Small intestine (tissue), 7 donors: ENCODE measurements at regions not wholly inside any gene's neighbourhood (a gene's known extent, or its start where the extent isn't known, plus 50 kb on each side); places are given as distances from the start of the nearest gene placed in this dataset.

Experiments
- DNase-seq, 2 donors: peaks; one replicate each; pipeline versions ENCODE4 v3.0.0 to v3.0.0-alpha.2; 2013
- FAIRE-seq: peaks from 2 replicates; lab custom pipeline; 2012; peaks lifted over from hg19 to GRCh38; lab: Jason Lieb, UNC
- H3K27ac ChIP-seq, 3 donors: one replicate each; pipeline ENCODE4 v1.5.1; 2013; ENCODE audit warnings: low read length in 2 of 3, mild to moderate bottlenecking in 2 of 3, control low read depth in 1 of 3, inconsistent platforms in 1 of 3, low read depth in 1 of 3, moderate library complexity in 1 of 3
- H3K27me3 ChIP-seq, 3 donors: one replicate each; pipeline ENCODE4 v1.6.1; 2013; ENCODE audit warnings: low read length in 3 of 3, inconsistent platforms in 1 of 3; ENCODE audit not compliant: control insufficient read depth in 3 of 3, insufficient read depth in 3 of 3
- H3K36me3 ChIP-seq, 3 donors: one replicate each; pipeline ENCODE4 v1.6.1; 2013; ENCODE audit warnings: low read length in 3 of 3, inconsistent platforms in 1 of 3, low read depth in 1 of 3, mild to moderate bottlenecking in 1 of 3, moderate library complexity in 1 of 3; ENCODE audit not compliant: control insufficient read depth in 3 of 3, insufficient read depth in 2 of 3
- H3K4me1 ChIP-seq, 3 donors: one replicate each; pipeline ENCODE4 v1.6.1; 2013; ENCODE audit warnings: low read length in 2 of 3, inconsistent platforms in 1 of 3, low read depth in 1 of 3, mild to moderate bottlenecking in 1 of 3, moderate library complexity in 1 of 3; ENCODE audit not compliant: control insufficient read depth in 3 of 3, insufficient read depth in 2 of 3
- H3K4me3 ChIP-seq, 3 donors: one replicate each; pipeline ENCODE4 v1.5.1; 2013; ENCODE audit warnings: low read length in 3 of 3, control low read depth in 1 of 3, inconsistent platforms in 1 of 3, low read depth in 1 of 3, mild to moderate bottlenecking in 1 of 3, moderate library complexity in 1 of 3
- H3K9me3 ChIP-seq, 2 donors: one replicate each; pipeline ENCODE4 v1.6.1; 2013; ENCODE audit warnings: low read depth in 1 of 2, low read length in 1 of 2; ENCODE audit not compliant: control insufficient read depth in 2 of 2, insufficient read depth in 1 of 2
- WGBS, 3 donors: extraction: QIAGEN DNeasy Blood & Tissue Kit; methylation state at CpG; one replicate each; pipeline ENCODE4 v1.1.7; 2013; 5-methylcytosine and 5-hydroxymethylcytosine counted together
- donor health status: healthy with polysubstance abuse.
- donor health status: control.
- donor health status: control.
- donor health status: Bipolar disorder and iron deficiency.
- donor health status: healthy.

DNA sequence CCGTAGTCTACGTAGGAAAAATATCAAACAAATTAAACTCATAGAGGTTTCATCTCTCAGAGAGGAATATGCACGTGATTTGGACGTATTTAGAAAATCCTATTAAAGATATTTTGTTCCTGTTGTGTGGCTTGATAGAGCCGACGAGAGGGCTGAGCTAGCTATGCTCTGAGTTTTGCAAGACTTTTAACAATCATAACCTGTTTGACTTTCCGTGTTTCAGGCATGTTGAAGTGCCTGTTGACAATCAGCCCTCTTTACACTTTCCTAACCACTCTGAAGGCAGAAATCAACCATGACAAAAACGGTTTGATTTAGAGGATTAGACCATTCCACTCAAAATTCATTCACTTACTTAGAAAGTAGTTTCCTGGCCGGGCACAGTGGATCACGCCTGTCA, 297.3 kb downstream of the ASMT start:
- FAIRE-seq: no peak
- no peak for DNase-seq
- WGBS, 3 donors: 85 to 88% (median 86%) methylated on average over 10 of the region's 10 CpGs
- no peak overlapping the region for H3K27ac ChIP-seq
- H3K9me3 ChIP-seq: no peaks in the 10 kb centered on the region
- no peaks in the 10 kb centered on the region for H3K36me3 ChIP-seq
- H3K27me3 ChIP-seq: no peaks in the 10 kb centered on the region
- H3K4me3 ChIP-seq: no peak overlapping the region
- H3K4me1 ChIP-seq: no peaks in the 10 kb centered on the region

DNA sequence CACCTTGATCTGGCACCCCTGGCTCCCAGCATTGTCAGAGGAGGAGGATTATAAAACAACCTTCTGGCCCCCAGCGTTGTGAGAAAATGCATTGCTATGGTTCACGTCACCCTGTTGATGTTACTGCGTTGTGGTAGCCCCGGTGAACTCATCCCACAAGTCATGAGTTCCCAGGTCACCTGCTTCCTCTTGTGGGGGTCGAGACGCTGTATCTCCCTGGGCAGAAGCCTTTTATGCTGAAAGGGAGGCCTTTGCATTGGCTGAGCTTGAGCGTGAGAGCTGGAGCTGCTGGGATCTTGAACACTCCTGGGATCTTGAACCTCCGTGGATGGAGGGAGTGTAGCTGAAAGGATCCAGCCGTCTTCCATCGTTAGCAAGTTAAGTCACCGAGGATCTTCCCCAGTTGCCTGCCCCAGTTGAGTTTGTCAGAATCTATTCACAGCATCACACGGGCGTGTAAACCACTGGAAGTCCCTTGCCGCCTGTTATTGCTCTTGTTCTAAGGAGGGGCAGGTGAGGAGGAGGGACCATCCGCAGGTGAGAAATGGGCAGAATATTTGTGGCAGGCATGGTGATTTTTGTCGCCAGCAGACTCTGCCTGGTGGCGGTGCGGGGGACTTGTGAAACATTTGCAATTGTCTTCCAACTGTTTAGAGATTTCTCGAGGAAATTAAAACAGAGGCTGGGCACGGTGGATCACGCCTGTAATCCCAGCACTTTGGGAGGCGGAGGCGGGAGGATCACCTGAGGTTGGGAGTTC, 299.9 kb downstream of the ASMT start:
- Histone ChIP-seq H3K36me3 (no peaks in the 10 kb centered on the region), H3K4me3 (no peak overlapping the region), H3K27me3 (no peaks in the 10 kb centered on the region), H3K9me3 (no peaks in the 10 kb centered on the region), H3K27ac (no peak overlapping the region), H3K4me1 (no peaks in the 10 kb centered on the region)
- 71 to 80% (median 77%) methylated on average over 23 of the region's 23 CpGs for WGBS, 3 donors
- FAIRE-seq: no peak
- DNase-seq: no peak

DNA sequence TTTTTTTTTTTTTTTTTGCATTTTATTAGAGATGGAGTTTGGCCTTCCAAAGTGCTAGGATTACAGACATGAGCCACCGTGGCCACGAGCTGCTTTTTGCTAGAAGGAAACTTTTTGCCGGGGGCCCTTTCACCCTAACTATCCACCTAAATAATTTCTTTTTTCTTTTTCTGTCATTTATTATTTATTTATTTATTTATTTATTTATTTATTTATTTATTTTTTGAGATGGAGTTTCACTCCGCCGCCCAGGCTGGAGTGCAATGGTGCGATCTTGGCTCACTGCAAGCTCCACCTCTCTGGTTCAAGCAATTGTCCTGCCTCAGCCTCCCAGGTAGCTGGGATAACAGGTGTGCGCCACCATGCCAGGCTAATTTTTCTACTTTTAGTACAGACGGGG, 303.9 kb downstream of the ASMT start:
- no peaks in the 10 kb centered on the region for H3K27me3 ChIP-seq
- no peak overlapping the region for H3K4me3 ChIP-seq
- no peaks in the 10 kb centered on the region for H3K4me1 ChIP-seq
- H3K9me3 ChIP-seq: no peaks in the 10 kb centered on the region
- DNase-seq (no peak), FAIRE-seq (no peak)
- H3K27ac ChIP-seq: no peak overlapping the region
- WGBS, 3 donors: 86 to 91% (median 91%) methylated on average over 8 of the region's 8 CpGs
- H3K36me3 ChIP-seq: no peaks in the 10 kb centered on the region

DNA sequence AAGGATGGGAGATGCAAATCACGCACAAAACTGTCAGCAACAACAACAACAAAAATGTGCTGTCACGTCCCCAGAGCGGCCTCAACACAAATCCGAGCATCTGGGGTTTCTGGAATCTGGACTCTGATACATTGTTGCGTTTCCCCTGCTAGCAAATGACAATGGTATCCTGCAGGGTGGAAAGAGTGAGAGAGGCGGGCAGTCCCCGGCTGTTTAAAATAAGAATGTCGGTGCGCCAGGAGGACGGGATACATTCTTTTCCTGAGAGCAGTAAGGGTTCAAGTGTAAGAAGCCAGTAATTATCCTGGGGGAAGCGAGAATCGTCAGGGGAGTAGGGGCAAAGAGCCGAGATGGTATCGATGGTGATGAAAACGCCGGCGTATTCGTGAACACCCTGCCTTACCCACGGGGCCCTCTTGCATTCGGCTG, 310.2 kb downstream of the ASMT start:
- H3K9me3 ChIP-seq: no peaks in the 10 kb centered on the region
- H3K27ac ChIP-seq: no peak overlapping the region
- H3K4me1 ChIP-seq: peaks cover 0 to 3% (median 0%) of the 10 kb centered on the region in 3 donors
- DNase-seq: peak in 1 of 2 donors; percentile 16
- H3K27me3 ChIP-seq: no peaks in the 10 kb centered on the region
- FAIRE-seq: no peak
- no peaks in the 10 kb centered on the region for H3K36me3 ChIP-seq
- no peak overlapping the region for H3K4me3 ChIP-seq
- WGBS, 3 donors: 7 to 17% (median 12%) methylated on average over 20 of the region's 20 CpGs

DNA sequence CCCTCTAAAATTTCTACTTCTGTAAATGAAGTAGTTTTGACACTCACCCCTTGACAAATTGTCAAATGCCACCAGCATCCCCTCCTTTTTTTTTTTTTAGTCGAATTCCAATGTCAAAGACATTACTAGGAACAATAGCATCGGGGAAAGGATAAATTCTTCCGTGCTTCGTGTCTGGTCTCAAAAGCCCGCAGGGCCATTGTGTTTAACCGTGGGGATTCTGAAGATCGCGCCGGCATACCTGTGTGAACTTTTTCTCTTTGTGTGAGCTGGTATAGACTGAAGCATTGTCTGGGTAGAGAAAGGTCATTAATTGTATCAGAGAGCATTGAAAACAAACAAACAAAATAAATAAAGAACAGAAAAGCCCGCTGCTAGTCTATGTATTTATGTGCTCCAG, 313.9 kb downstream of the ASMT start:
- peaks cover 0 to 3% (median 0%) of the 10 kb centered on the region in 3 donors for H3K4me1 ChIP-seq
- 81 to 92% (median 91%) methylated on average over 10 of the region's 10 CpGs for WGBS, 3 donors
- H3K36me3 ChIP-seq: no peaks in the 10 kb centered on the region

DNA sequence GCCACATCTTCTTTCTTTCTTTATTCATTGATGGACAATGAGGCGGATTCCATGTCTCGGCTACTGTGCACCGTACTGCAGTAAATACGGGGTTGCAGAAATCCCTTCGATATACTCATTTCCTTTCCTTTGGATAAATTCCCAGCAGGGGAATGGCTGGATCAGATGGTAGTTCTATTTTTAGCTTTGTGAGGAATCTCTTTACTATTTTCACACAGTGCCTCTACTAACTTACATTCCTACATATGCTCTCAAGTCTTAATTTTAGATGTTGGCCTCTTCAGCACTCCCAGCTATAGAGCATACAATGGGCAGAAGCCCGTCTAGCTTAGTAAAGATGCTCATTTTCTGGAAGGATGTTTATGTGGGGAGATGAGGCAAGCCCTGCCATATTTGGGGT, 317.4 kb downstream of the ASMT start:
- FAIRE-seq (no peak), DNase-seq (no peak)
- WGBS, 3 donors: 80 to 87% (median 82%) methylated on average over 6 of the region's 6 CpGs

More for the DNA sequence above, 313.9 kb downstream of the ASMT start:
- DNase-seq (no peak), FAIRE-seq (no peak)
- Histone ChIP-seq H3K4me3 (no peak overlapping the region), H3K27ac (no peak overlapping the region), H3K27me3 (no peaks in the 10 kb centered on the region), H3K9me3 (no peaks in the 10 kb centered on the region)

DNA sequence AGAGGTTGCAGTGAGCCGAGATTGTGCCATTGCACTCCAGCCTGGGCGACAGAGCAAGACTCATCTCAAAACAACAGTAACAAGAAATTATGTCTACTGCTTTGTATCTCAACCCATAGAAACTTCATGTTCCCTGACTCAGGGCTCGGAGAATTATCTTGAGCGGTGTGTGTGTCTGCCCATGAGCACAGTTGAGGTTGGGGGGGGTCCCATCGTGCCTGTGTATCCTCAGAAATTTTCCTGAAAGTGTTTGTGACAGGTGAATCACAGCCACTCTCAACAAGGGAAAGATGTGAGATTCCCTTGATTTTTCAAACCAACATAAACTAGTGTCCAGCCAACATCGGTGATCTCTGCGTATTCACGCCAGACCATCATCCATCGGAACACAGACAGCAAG, 319.1 kb downstream of the ASMT start:
- no peak overlapping the region for H3K27ac ChIP-seq
- H3K36me3 ChIP-seq: no peaks in the 10 kb centered on the region
- H3K27me3 ChIP-seq: no peaks in the 10 kb centered on the region
- 78 to 91% (median 86%) methylated on average over 9 of the region's 9 CpGs for WGBS, 3 donors
- no peak overlapping the region for H3K4me3 ChIP-seq
- no peaks in the 10 kb centered on the region for H3K4me1 ChIP-seq
- DNase-seq: no peak
- no peaks in the 10 kb centered on the region for H3K9me3 ChIP-seq
- no peak for FAIRE-seq

More for the DNA sequence above, 317.4 kb downstream of the ASMT start:
- Histone ChIP-seq H3K27me3 (no peaks in the 10 kb centered on the region), H3K4me3 (no peak overlapping the region), H3K4me1 (no peaks in the 10 kb centered on the region), H3K27ac (no peak overlapping the region), H3K9me3 (no peaks in the 10 kb centered on the region), H3K36me3 (no peaks in the 10 kb centered on the region)

DNA sequence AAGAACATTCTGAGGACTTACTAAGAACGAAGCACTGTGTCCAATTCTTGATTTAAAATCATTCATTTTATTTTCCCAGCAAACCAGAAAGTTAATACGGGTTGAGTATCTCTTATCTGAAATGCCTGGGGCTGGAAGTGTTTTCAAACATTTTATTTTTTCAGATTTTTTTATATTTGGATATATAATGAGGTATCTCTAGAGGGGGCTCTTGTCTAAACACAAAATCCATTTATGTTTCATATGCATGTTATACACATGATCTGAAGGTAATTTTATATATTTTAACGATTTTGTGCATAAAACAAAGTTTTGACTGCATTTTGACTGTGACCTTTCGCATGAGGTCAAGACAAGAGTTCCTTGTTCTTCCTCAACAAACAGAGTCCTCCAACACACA, 320.9 kb downstream of the ASMT start:
- no peaks in the 10 kb centered on the region for H3K4me1 ChIP-seq
- H3K36me3 ChIP-seq: no peaks in the 10 kb centered on the region
- WGBS, 3 donors: 72 to 78% (median 73%) methylated on average over 4 of the region's 4 CpGs
- H3K27ac ChIP-seq: no peak overlapping the region
- no peak overlapping the region for H3K4me3 ChIP-seq
- FAIRE-seq (no peak), DNase-seq (no peak)
- no peaks in the 10 kb centered on the region for H3K9me3 ChIP-seq
- no peaks in the 10 kb centered on the region for H3K27me3 ChIP-seq

DNA sequence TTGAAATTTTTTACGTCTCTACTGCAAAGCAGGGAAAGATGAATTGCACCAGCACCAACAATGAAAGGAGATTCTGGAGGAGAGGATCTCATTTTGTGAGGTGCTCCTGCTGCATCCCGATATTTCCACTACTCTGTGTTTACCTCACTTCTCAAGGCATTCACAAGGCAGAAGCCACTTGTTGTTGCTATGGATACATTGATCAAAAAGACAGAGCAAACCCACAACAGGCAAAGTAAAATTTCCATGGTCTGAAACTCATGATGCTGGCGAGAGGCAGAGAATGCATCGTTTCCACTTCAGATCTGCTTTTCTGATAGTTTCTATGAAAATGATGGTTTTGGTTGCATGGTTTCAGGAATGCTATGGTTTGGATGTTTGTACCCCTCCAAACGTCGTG, 323.3 kb downstream of the ASMT start:
- DNase-seq (no peak), FAIRE-seq (no peak)
- Histone ChIP-seq H3K27me3 (no peaks in the 10 kb centered on the region), H3K27ac (no peak overlapping the region), H3K4me3 (no peak overlapping the region), H3K4me1 (no peaks in the 10 kb centered on the region), H3K36me3 (no peaks in the 10 kb centered on the region), H3K9me3 (no peaks in the 10 kb centered on the region)
- WGBS, 3 donors: 89 to 94% (median 90%) methylated on average over 6 of the region's 6 CpGs
